Activated CD4-positive, alpha-beta T cell treated with anti-CD3 and anti-CD28 coated beads, Interleukin-2, amount 10 ng/mL, durations not matched to agents 7 days and 5 days (primary cell): ENCODE measurements at regions not wholly inside any gene's neighbourhood (a gene's known extent, or its start where the extent isn't known, plus 50 kb on each side); places are given as distances from the start of the nearest gene placed in this dataset.

ENCODE experiments used
- CTCF ChIA-PET: fragments of 350-600 bp; sonication (Branson Sonifier 250); formaldehyde crosslinking; loops from one replicate; lab custom pipeline; 2021; ENCODE audit warnings: antibody characterized with exemption; lab: Charles Lee
- POLR2A ChIA-PET: fragments of 350-600 bp; sonication (Branson Sonifier 250); formaldehyde crosslinking; loops from one replicate; lab custom pipeline; 2021; ENCODE audit warnings: antibody characterized with exemption; lab: Charles Lee
- DNase-seq: peaks from one replicate; pipeline ENCODE4 v3.0.0-alpha.2; 2020
- H3K27ac Mint-ChIP-seq: one replicate; pipeline ENCODE4 v1.8.0; 2021; ENCODE audit warnings: mild to moderate bottlenecking, moderate library complexity, mixed read lengths
- H3K27me3 Mint-ChIP-seq: one replicate; pipeline ENCODE4 v1.8.0; 2021; ENCODE audit warnings: mixed read lengths
- H3K36me3 Mint-ChIP-seq: one replicate; pipeline ENCODE4 v1.8.0; 2021; ENCODE audit warnings: low read depth, mixed read lengths
- H3K4me1 Mint-ChIP-seq: one replicate; pipeline ENCODE4 v1.8.0; 2021; ENCODE audit warnings: mixed read lengths
- H3K4me3 Mint-ChIP-seq: one replicate; pipeline ENCODE4 v1.8.0; 2021; ENCODE audit warnings: mild to moderate bottlenecking, moderate library complexity, mixed read lengths
- H3K9me3 Mint-ChIP-seq: one replicate; pipeline ENCODE4 v1.8.0; 2021; ENCODE audit warnings: mixed read lengths

- no peaks in the 10 kb centered on the region for H3K4me1 Mint-ChIP-seq
- no peak overlapping the region for H3K27ac Mint-ChIP-seq
- ChIA-PET CTCF (no interaction called here), POLR2A (no interaction called here)
- no peak overlapping the region for H3K4me3 Mint-ChIP-seq
- no peak for DNase-seq
- H3K27me3 Mint-ChIP-seq = peaks cover 21% of the 10 kb centered on the region
- H3K9me3 Mint-ChIP-seq = no peaks in the 10 kb centered on the region
- H3K36me3 Mint-ChIP-seq = no peaks in the 10 kb centered on the region
These were observed 138.3 kb upstream of the ETS2 start for GRCh38 chr21:38667291-38667870.

- DNase-seq = no peak
- no peak overlapping the region for H3K4me3 Mint-ChIP-seq
- H3K9me3 Mint-ChIP-seq = no peaks in the 10 kb centered on the region
- H3K27me3 Mint-ChIP-seq = peaks cover 16% of the 10 kb centered on the region
- no peaks in the 10 kb centered on the region for H3K36me3 Mint-ChIP-seq
- ChIA-PET POLR2A (no interaction called here), CTCF (no interaction called here)
- no peak overlapping the region for H3K27ac Mint-ChIP-seq
- H3K4me1 Mint-ChIP-seq = no peaks in the 10 kb centered on the region
These were observed 137.7 kb upstream of the ETS2 start for GRCh38 chr21:38668067-38668466.

DNA sequence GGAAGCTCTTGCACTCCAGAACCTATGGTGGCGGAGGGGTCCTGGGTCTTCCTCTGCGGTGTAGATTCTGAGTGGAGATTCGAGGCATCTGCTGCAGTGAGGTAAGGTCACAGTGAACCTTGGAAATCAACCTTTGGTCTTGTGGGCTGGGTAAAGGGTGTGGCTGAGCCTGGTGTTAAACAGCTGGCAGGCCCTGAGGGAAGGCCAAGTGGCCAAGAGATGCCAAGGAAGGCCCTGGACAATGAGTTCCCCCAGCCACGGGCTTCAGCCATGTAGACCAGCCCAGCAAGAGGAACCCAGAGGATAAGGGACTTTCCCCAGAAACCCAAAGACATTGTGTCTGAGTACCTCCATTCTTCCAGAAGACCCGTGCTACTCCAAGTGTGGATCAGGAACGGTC, 137.2 kb upstream of the ETS2 start:
- H3K27me3 Mint-ChIP-seq = peaks cover 13% of the 10 kb centered on the region
- CTCF ChIA-PET = no interaction called here
- H3K4me3 Mint-ChIP-seq = no peak overlapping the region
- H3K9me3 Mint-ChIP-seq = no peaks in the 10 kb centered on the region
- POLR2A ChIA-PET = no interaction called here
- no peak overlapping the region for H3K27ac Mint-ChIP-seq
- no peaks in the 10 kb centered on the region for H3K36me3 Mint-ChIP-seq
- H3K4me1 Mint-ChIP-seq = no peaks in the 10 kb centered on the region
- DNase-seq = no peak

- Mint-ChIP-seq H3K9me3 (no peaks in the 10 kb centered on the region), H3K4me3 (no peak overlapping the region), H3K27me3 (peaks cover 11% of the 10 kb centered on the region), H3K27ac (no peak overlapping the region), H3K4me1 (no peaks in the 10 kb centered on the region), H3K36me3 (no peaks in the 10 kb centered on the region)
- POLR2A ChIA-PET = no interaction called here
- CTCF ChIA-PET = no interaction called here
- DNase-seq = peak; percentile 6
These were observed 136.5 kb upstream of the ETS2 start for GRCh38 chr21:38669186-38669585.

DNA sequence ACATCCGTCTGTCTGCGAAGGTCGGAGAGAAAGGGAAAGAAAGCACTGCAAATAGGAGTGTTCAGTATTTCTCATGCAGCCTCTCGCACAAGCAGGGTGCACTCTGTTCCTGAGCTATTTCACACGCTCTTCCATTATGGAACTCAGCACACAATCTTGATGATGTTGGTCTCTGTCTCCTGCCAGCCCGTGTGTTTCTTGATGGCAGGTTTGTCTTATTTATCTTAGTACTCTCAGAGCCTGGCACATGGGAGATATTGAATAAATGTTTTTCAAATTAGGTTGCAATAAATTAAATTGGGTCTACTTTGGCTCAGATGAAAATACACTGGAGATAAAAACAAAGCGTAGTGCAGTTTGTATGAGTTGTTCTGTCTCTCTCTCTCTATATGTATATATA, 134.9 kb upstream of the ETS2 start:
- no peaks in the 10 kb centered on the region for H3K9me3 Mint-ChIP-seq
- H3K27me3 Mint-ChIP-seq = peaks cover 2% of the 10 kb centered on the region
- CTCF ChIA-PET = interaction anchor here (1.1 kb wide), 1 partner anchor 467 kb away, joined by 3 read pairs; no protein-coding TSS in a partner anchor

GRCh38 chr21:38671773-38672172, 134.0 kb upstream of the ETS2 start:
- H3K27me3 Mint-ChIP-seq = peaks cover 2% of the 10 kb centered on the region
- no peak overlapping the region for H3K27ac Mint-ChIP-seq
- no peaks in the 10 kb centered on the region for H3K36me3 Mint-ChIP-seq
- no peaks in the 10 kb centered on the region for H3K4me1 Mint-ChIP-seq
- H3K9me3 Mint-ChIP-seq = no peaks in the 10 kb centered on the region
- ChIA-PET CTCF (no interaction called here), POLR2A (no interaction called here)
- no peak for DNase-seq
- no peak overlapping the region for H3K4me3 Mint-ChIP-seq

More for the DNA sequence above, 134.9 kb upstream of the ETS2 start:
- Mint-ChIP-seq H3K27ac (no peak overlapping the region), H3K36me3 (no peaks in the 10 kb centered on the region), H3K4me1 (no peaks in the 10 kb centered on the region), H3K4me3 (no peak overlapping the region)
- no peak for DNase-seq
- POLR2A ChIA-PET = no interaction called here

GRCh38 chr21:38675182-38675824, 130.4 kb upstream of the ETS2 start:
- Mint-ChIP-seq H3K27ac (no peak overlapping the region), H3K36me3 (no peaks in the 10 kb centered on the region), H3K9me3 (no peaks in the 10 kb centered on the region), H3K27me3 (no peaks in the 10 kb centered on the region), H3K4me3 (no peak overlapping the region), H3K4me1 (peaks cover 3% of the 10 kb centered on the region)
- DNase-seq = no peak
- ChIA-PET POLR2A (no interaction called here), CTCF (no interaction called here)

DNA sequence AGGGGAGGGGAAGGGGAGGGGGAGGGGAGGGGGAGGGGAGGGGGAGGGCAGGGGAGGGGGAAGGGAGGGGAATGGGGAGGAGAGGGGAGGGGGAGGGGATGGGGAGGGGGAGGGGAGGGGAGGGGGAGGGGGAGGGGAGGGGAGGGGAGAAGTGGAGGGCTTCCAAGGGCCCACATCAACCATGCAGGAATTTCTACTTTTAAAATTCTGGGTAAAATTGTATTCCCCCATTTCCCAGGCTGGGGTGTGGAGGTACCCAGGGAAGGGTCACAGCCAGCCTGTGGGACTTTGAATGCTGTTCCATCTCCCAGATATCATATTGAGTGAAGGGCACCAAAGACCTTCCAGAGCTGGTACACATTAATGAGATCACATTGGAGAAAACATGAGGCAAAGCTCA, 126.9 kb upstream of the ETS2 start:
- Mint-ChIP-seq H3K27me3 (peaks cover 3% of the 10 kb centered on the region), H3K36me3 (no peaks in the 10 kb centered on the region), H3K4me1 (peaks cover 3% of the 10 kb centered on the region), H3K4me3 (no peak overlapping the region), H3K27ac (no peak overlapping the region), H3K9me3 (no peaks in the 10 kb centered on the region)
- no peak for DNase-seq
- ChIA-PET POLR2A (no interaction called here), CTCF (no interaction called here)

GRCh38 chr21:38679534-38679933, 126.2 kb upstream of the ETS2 start:
- POLR2A ChIA-PET = no interaction called here
- Mint-ChIP-seq H3K36me3 (no peaks in the 10 kb centered on the region), H3K9me3 (no peaks in the 10 kb centered on the region), H3K27ac (no peak overlapping the region), H3K4me1 (peaks cover 3% of the 10 kb centered on the region), H3K4me3 (no peak overlapping the region), H3K27me3 (peaks cover 3% of the 10 kb centered on the region)
- CTCF ChIA-PET = no interaction called here
- no peak for DNase-seq

GRCh38 chr21:38680401-38680800, 125.3 kb upstream of the ETS2 start:
- POLR2A ChIA-PET = no interaction called here
- Mint-ChIP-seq H3K9me3 (no peaks in the 10 kb centered on the region), H3K27me3 (peaks cover 3% of the 10 kb centered on the region), H3K4me3 (no peak overlapping the region), H3K27ac (no peak overlapping the region), H3K36me3 (no peaks in the 10 kb centered on the region), H3K4me1 (peaks cover 3% of the 10 kb centered on the region)
- CTCF ChIA-PET = no interaction called here
- DNase-seq = no peak

DNA sequence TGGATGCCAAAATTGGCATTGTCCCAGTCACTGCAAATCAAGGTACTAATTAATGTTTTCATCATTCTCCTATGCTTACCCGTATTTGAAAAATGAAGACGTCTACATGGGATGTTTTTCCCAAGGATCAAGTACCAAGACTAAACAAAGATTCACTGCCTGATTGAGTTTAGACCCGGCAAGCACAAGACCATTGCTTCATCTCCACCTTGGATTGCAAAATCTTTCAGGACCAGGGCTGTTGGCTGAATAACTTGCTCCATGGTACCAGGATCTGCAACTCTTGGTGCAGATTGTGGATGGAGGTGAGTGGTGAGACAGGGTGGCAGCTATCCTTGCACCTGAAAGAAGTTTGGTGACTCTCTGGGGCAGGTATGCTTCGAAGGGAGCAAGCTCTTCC, 122.5 kb upstream of the ETS2 start:
- DNase-seq = no peak
- POLR2A ChIA-PET = no interaction called here
- Mint-ChIP-seq H3K36me3 (no peaks in the 10 kb centered on the region), H3K27ac (no peak overlapping the region), H3K9me3 (no peaks in the 10 kb centered on the region), H3K4me3 (no peak overlapping the region), H3K27me3 (peaks cover 3% of the 10 kb centered on the region), H3K4me1 (peaks cover 3% of the 10 kb centered on the region)
- CTCF ChIA-PET = no interaction called here

- Mint-ChIP-seq H3K9me3 (no peaks in the 10 kb centered on the region), H3K4me3 (no peak overlapping the region), H3K36me3 (no peaks in the 10 kb centered on the region), H3K4me1 (no peaks in the 10 kb centered on the region), H3K27ac (no peak overlapping the region), H3K27me3 (peaks cover 16% of the 10 kb centered on the region)
- no peak for DNase-seq
- ChIA-PET POLR2A (no interaction called here), CTCF (no interaction called here)
These were observed 117.7 kb upstream of the ETS2 start for GRCh38 chr21:38688068-38688467.

DNA sequence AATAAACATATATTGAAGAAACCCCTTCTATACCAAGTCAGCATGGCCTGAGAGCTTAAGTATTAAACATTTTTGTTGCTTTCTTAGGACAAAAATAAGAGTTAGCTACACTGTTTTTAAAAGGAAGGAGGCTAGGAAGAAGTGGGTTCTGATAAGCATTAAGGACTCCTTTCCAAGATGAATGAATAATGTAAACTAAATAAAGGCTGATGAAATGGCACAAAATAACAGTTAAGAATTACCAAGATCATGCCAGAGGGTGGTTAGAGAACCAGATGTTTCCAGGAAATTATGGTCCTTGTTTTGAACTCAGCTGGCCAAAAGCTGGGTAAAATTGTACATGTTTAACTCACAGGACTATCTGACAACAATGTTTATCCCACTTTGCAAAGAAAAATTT, 114.1 kb upstream of the ETS2 start:
- CTCF ChIA-PET = no interaction called here
- Mint-ChIP-seq H3K27ac (no peak overlapping the region), H3K36me3 (no peaks in the 10 kb centered on the region), H3K4me1 (no peaks in the 10 kb centered on the region), H3K9me3 (no peaks in the 10 kb centered on the region), H3K27me3 (peaks cover 24% of the 10 kb centered on the region), H3K4me3 (no peak overlapping the region)
- POLR2A ChIA-PET = interaction anchor here (0.7 kb wide), 1 partner anchor 8 kb away, joined by 8 read pairs; no protein-coding TSS in a partner anchor
- no peak for DNase-seq

DNA sequence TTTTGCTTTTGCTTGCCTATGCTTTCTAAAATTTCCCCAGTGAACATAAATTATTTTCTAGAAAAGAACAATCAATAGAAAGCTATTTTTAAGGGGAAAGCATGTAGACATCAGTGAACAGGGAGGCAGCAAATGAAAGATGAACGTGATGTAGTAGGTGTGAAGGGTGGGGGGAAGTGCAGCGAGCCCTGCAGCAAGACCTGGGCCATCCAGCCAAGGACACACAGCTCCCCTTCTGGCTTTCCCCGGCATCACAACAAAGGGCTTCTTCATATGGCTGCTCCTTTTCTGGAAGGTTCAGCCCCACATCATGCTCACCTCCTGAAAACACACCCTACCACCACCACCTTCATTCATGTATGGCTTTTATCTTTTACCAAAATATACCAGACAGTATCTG, 109.2 kb upstream of the ETS2 start:
- CTCF ChIA-PET = no interaction called here
- no peaks in the 10 kb centered on the region for H3K36me3 Mint-ChIP-seq
- no peak overlapping the region for H3K4me3 Mint-ChIP-seq

More for the DNA sequence above, 109.2 kb upstream of the ETS2 start:
- DNase-seq = no peak
- Mint-ChIP-seq H3K4me1 (no peaks in the 10 kb centered on the region), H3K27ac (no peak overlapping the region), H3K27me3 (peaks cover 13% of the 10 kb centered on the region), H3K9me3 (no peaks in the 10 kb centered on the region)
- POLR2A ChIA-PET = no interaction called here
